ENCODE measurements at regions not wholly inside any gene's neighbourhood (a gene's known extent, or its start where the extent isn't known, plus 50 kb on each side); places are given as distances from the start of the nearest gene placed in this dataset.

GRCh38 chr5:142222225-142222865 is 102.5 kb downstream of the SPRY4 start:
- ATAC-seq, result no peak
- TF ChIP-seq GLIS3 (CRISPR knock-in tag; IDR thresholded peaks at IDR 0.05), result no peak
- no peak for TF ChIP-seq CREB5 (CRISPR knock-in tag; IDR thresholded peaks at IDR 0.05; ENCODE audit: low read depth)
- TF ChIP-seq OSR1 (CRISPR knock-in tag; IDR thresholded peaks at IDR 0.05), result no peak
- no peak for TF ChIP-seq ISL1 (CRISPR knock-in tag; IDR thresholded peaks at IDR 0.05)
- TF ChIP-seq TOX (CRISPR knock-in tag; IDR thresholded peaks at IDR 0.05; ENCODE audit: borderline replicate concordance), result no peak
- TF ChIP-seq PPARA (CRISPR knock-in tag; IDR thresholded peaks at IDR 0.05; ENCODE audit: borderline replicate concordance), result no peak
- no peak for TF ChIP-seq TSHZ2 (CRISPR knock-in tag; IDR thresholded peaks at IDR 0.05)
- TF ChIP-seq ZFP3 (CRISPR knock-in tag; IDR thresholded peaks at IDR 0.05), result no peak
- TF ChIP-seq CSDC2 (CRISPR knock-in tag; IDR thresholded peaks at IDR 0.05), result no peak
- TF ChIP-seq ZFP30 (CRISPR knock-in tag; IDR thresholded peaks at IDR 0.05), result no peak
- TF ChIP-seq CSRNP3 (CRISPR knock-in tag; IDR thresholded peaks at IDR 0.05), result no peak
- no peak for TF ChIP-seq ZNF565 (CRISPR knock-in tag; conservative IDR thresholded peaks at IDR 0.05; ENCODE audit: low read depth)
- TF ChIP-seq SNAI2 (CRISPR knock-in tag; IDR thresholded peaks at IDR 0.05), result no peak
- no peak for TF ChIP-seq ESRRG (CRISPR knock-in tag; IDR thresholded peaks at IDR 0.05)
- TF ChIP-seq POU6F1 (CRISPR knock-in tag; IDR thresholded peaks at IDR 0.05; ENCODE audit: borderline replicate concordance, low read depth), result no peak
- no peak for TF ChIP-seq ZNF70 (CRISPR knock-in tag; IDR thresholded peaks at IDR 0.05)

GRCh38 chr5:142221091-142221860 is 103.5 kb downstream of the SPRY4 start:
- ATAC-seq, result no peak
- TF ChIP-seq TSHZ2 (CRISPR knock-in tag; IDR thresholded peaks at IDR 0.05) (no peak), ZC3H10 (CRISPR knock-in tag; IDR thresholded peaks at IDR 0.05) (no peak), TCF4 (CRISPR knock-in tag; IDR thresholded peaks at IDR 0.05; ENCODE audit: borderline replicate concordance) (no peak), CREB5 (CRISPR knock-in tag; IDR thresholded peaks at IDR 0.05; ENCODE audit: low read depth) (no peak), ZNF8 (CRISPR knock-in tag; IDR thresholded peaks at IDR 0.05) (no peak), ISL1 (CRISPR knock-in tag; IDR thresholded peaks at IDR 0.05) (no peak), ZFP30 (CRISPR knock-in tag; IDR thresholded peaks at IDR 0.05) (no peak)

Data from SK-N-SH treated with all-trans-retinoic acid at 6 μM for 48 hours (cell line).